Thoracic aorta (tissue), 2 donors: ENCODE measurements at regions not wholly inside any gene's neighbourhood (a gene's known extent, or its start where the extent isn't known, plus 50 kb on each side); places are given as distances from the start of the nearest gene placed in this dataset.

Experiments
- ATAC-seq: fragments of 150-250 bp; one replicate; pipeline ENCODE4 v1.8.0; 2017; ENCODE audit warnings: low read depth; ENCODE audit not compliant: insufficient number of reproducible peaks, low FRiP score
- DNase-seq: peaks from one replicate; pipeline ENCODE4 v3.0.0-alpha.2; 2020; ENCODE audit warnings: low spot score
- H3K27ac ChIP-seq, 2 donors: fragments of 200-600 bp; sonication (generic); 1 replicate in 1 of 2; 2 replicates in 1 of 2; pipeline ENCODE4 v1.5.1; 2016; ENCODE audit warnings: mild to moderate bottlenecking in 2 of 2, moderate library complexity in 2 of 2
- H3K27me3 ChIP-seq: fragments of 200-600 bp; sonication (generic); replicated peaks from 2 replicates; pipeline ENCODE4 v1.6.0; 2016; ENCODE audit warnings: mild to moderate bottlenecking; ENCODE audit not compliant: insufficient read depth
- H3K36me3 ChIP-seq: fragments of 200-600 bp; sonication (generic); one replicate; pipeline ENCODE4 v1.5.1; 2016
- H3K4me1 ChIP-seq, 2 donors: fragments of 200-600 bp; sonication (generic); 1 replicate in 1 of 2; 2 replicates in 1 of 2; pipeline versions ENCODE4 v1.5.1 to v1.6.0; 2016; ENCODE audit warnings: low read depth in 2 of 2, mild to moderate bottlenecking in 1 of 2; ENCODE audit not compliant: control insufficient read depth in 1 of 2
- H3K4me3 ChIP-seq: fragments of 200-600 bp; sonication (generic); 2 replicates; pipeline ENCODE4 v1.5.1; 2016; ENCODE audit warnings: mild to moderate bottlenecking
- H3K9me3 ChIP-seq: fragments of 200-600 bp; sonication (generic); 2 replicates; pipeline ENCODE4 v1.5.1; 2016
- TF ChIP-seq, protein P1 (sequence below): fragments of 200-600 bp; sonication (generic); IDR thresholded peaks from one replicate; pipeline ENCODE4 v1.5.1; 2019; ENCODE audit warnings: antibody characterized with exemption

DNA sequence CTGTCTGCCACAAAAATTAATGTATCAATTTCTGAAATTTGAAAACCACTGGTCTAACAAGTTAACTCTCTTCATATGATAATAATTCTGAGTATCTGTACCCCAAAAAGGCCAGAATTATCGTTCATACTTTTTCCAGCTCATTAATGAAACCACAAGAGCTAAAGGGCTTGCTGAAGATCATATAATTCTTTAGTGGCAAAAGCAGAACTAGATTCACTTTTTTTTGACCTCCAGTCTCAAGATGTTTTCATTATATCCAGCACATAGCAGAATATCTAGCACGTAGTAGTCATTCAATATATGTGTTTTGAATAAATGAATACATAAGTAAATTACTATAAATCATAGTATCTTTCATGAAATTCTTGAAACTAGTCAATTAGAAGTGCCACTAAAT is 246.7 kb upstream of the KCNH8 start:
- H3K4me1 ChIP-seq = no peaks in the 10 kb centered on the region
- DNase-seq = no peak
- no peak overlapping the region for H3K4me3 ChIP-seq
- TF ChIP-seq, protein P1, sequence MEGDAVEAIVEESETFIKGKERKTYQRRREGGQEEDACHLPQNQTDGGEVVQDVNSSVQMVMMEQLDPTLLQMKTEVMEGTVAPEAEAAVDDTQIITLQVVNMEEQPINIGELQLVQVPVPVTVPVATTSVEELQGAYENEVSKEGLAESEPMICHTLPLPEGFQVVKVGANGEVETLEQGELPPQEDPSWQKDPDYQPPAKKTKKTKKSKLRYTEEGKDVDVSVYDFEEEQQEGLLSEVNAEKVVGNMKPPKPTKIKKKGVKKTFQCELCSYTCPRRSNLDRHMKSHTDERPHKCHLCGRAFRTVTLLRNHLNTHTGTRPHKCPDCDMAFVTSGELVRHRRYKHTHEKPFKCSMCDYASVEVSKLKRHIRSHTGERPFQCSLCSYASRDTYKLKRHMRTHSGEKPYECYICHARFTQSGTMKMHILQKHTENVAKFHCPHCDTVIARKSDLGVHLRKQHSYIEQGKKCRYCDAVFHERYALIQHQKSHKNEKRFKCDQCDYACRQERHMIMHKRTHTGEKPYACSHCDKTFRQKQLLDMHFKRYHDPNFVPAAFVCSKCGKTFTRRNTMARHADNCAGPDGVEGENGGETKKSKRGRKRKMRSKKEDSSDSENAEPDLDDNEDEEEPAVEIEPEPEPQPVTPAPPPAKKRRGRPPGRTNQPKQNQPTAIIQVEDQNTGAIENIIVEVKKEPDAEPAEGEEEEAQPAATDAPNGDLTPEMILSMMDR = no peak
- H3K27me3 ChIP-seq = no peaks in the 10 kb centered on the region
- ATAC-seq = no peak
- H3K9me3 ChIP-seq = no peaks in the 10 kb centered on the region
- H3K36me3 ChIP-seq = no peaks in the 10 kb centered on the region
- no peak overlapping the region for H3K27ac ChIP-seq

DNA sequence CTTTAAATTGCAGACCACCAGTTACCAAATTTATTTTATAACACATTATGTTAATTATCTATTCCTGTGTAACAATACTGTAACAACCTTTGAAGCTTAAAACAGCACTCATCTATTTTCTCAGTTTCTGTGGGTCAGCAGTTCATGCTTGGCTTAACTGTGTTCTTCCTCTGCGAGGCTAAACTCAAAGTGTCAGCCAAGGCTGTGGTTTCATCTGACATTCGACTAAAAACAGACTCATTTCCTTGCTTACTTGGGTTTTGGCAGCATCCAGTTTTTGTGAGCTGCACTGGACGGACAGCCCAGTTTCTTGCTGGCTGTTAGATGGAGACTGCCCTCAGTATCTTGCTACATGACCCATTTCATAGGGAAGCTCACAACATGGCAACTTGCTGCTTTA is 247.3 kb upstream of the KCNH8 start:
- Histone ChIP-seq H3K36me3 (no peaks in the 10 kb centered on the region), H3K27me3 (no peaks in the 10 kb centered on the region), H3K4me1 (no peaks in the 10 kb centered on the region), H3K9me3 (no peaks in the 10 kb centered on the region), H3K4me3 (no peak overlapping the region), H3K27ac (no peak overlapping the region)
- TF ChIP-seq, protein P1 = no peak
- no peak for ATAC-seq
- no peak for DNase-seq

DNA sequence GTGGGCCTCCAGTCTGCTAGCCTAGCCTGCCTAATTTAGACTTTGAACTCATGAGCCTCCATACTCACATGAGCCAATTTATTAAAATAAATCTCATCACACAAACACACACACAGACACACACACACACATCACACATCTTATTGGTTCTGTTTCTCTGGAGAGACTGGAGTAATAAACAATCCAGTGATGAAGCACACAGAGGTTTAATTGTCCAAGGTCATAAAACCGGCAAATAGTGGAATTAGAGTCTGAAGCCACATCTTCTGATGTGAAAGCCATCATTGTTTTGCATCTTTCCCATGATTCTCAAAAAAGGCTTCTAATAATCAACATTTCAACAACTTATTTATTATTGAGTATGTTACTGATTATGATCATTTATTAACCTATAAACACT is 249.4 kb upstream of the KCNH8 start:
- Histone ChIP-seq H3K36me3 (no peaks in the 10 kb centered on the region), H3K4me1 (no peaks in the 10 kb centered on the region), H3K27ac (no peak overlapping the region), H3K27me3 (no peaks in the 10 kb centered on the region), H3K9me3 (no peaks in the 10 kb centered on the region), H3K4me3 (no peak overlapping the region)
- DNase-seq (no peak), ATAC-seq (no peak)
- TF ChIP-seq, protein P1 = no peak

DNA sequence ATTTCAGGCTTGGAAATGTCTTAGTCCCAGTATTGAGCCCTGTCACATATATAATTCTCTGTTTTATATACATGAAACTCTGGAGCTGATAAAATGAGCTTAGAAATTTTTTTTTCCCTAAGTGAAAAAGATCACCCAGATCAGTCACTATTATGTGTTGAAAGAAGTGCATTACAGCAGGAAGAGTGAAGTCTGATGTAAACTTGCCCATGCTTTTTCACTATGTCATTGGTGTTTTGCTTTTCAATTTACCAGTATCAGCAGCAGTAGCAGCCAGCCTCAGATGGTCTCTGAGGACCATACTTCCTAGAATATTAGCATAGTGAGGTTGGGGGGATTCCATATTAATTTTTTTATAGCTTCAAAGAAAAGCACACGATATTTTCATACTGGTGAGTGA is 255.6 kb upstream of the KCNH8 start:
- TF ChIP-seq, protein P1 = no peak
- no peak for ATAC-seq
- H3K4me3 ChIP-seq = no peak overlapping the region
- no peaks in the 10 kb centered on the region for H3K9me3 ChIP-seq
- H3K36me3 ChIP-seq = no peaks in the 10 kb centered on the region
- H3K4me1 ChIP-seq = no peaks in the 10 kb centered on the region
- no peak overlapping the region for H3K27ac ChIP-seq
- DNase-seq = no peak
- no peaks in the 10 kb centered on the region for H3K27me3 ChIP-seq

DNA sequence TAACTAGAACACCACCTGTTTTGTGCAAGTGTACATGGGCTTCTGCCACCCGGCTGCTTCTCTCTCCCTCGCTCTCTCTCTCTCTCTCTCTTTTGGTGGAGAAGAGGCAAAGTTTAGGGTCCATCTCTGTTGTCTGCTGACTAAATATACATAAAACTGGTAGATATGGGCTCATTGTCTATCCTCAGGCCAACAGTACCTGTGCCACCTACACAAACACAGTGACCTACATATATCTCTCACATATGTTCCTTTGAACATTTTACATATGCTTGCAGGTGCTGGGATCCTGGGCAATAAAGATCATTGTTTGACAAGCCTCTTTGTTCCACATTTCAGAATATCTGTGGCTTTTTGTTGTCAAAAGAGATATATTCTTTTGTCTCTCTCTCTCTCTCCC is 256.3 kb upstream of the KCNH8 start:
- Histone ChIP-seq H3K4me1 (no peaks in the 10 kb centered on the region), H3K36me3 (no peaks in the 10 kb centered on the region), H3K27me3 (no peaks in the 10 kb centered on the region), H3K27ac (no peak overlapping the region), H3K9me3 (no peaks in the 10 kb centered on the region), H3K4me3 (no peak overlapping the region)
- ATAC-seq (no peak), DNase-seq (no peak)
- TF ChIP-seq, protein P1 = no peak
